Umbilical cord (tissue), 1 donor: ENCODE measurements at regions not wholly inside any gene's neighbourhood (a gene's known extent, or its start where the extent isn't known, plus 50 kb on each side); places are given as distances from the start of the nearest gene placed in this dataset.
"Not testable (repeated sequence)": the region's sequence is repeated elsewhere in the genome, so short reads cannot be mapped to it uniquely, and the experiment has no call there.

Experiments
- DNase-seq: peaks from one replicate; pipeline ENCODE4 v3.0.0-alpha.2; 2015; ENCODE audit warnings: low spot score

- no peak for DNase-seq
Observed at GRCh38 chr7:45267262-45267661, 109.7 kb downstream of the RAMP3 start.

DNA sequence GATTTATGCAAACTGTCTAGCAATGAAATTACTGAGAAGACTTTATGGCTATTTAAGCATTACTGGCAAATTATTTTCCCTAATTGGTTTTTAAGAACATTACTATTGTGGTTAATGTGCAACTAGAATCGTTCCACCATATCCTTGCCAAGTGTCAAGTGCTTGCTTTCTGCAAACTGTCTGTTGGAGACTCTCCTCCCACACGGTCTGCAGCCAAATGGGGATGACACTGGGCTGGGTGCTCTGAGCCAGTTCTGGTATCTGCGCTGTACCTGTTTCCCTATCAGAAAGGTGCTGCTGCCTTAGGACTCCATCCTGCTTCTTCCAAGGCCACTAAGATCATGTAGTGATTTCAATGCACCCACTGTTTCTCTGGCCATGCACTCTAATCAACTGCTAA, 110.4 kb downstream of the RAMP3 start:
- no peak for DNase-seq

DNA sequence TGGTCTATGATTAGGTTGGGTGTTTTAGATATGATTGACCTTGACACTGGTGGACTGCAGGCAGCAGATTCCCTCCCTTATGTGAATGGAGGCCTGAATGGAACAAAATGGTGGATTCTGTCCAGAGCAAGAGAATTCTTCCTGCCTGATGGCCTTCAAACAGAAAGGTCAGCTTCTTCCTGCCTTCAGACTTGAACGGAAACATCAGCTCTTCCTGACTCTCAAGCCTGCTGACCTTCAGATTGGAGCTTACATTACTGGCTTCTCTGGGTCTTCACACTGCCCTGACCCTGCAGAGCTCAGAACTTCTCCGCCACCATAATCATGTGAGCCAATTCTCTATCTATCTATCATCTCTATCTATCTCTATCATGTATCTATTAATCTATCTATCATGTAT, 111.6 kb downstream of the RAMP3 start:
- DNase-seq: no peak

DNA sequence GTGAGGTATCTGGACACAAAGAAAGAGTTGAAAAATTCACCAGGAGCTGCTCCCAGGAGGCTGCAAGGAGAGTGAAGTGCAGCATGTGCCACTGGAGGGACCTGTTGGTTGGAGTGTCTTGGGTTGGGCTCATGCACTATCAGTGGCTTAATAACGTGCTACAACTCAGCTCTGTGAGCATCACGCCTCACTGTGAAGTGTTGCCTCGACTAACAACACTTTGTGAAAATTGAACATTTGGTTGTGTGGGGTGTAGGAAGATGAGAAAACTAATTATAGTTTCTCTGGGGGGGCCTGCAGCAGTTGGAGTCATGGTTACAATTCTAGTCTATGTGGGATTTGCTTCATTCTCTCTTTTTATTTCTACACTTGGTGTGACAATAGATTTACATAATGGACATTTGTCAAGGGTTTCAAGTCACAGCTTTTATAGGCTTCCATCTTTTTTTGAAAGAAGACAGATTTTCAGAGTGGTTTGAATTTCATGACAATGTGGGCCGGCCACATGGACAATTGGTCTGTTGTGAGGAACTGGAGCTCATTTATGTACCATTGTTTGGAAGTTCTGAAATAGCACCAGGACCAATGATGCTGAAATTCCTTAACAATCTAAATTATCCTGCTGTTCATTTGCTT, 121.3 kb downstream of the RAMP3 start:
- DNase-seq: no peak

DNA sequence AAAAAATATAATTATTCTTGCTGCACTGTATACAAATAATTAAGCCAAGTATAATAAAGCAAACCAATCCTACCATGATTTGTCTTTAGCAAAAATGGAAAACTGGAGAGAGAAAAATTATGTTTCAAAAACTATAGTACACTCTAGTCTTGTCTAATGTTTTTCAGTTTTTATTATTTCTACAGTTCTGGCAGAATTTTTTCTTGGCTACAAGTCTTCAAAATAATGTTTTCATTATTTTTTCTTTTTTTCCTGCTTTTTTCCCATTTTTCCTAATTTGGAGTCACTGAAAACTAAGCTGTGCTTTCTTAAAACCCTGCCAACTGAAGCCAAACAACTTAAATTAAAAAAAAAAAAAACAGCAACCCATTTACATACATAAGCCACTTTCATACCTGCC, 132.0 kb downstream of the RAMP3 start:
- DNase-seq: not testable (repeated sequence)

DNA sequence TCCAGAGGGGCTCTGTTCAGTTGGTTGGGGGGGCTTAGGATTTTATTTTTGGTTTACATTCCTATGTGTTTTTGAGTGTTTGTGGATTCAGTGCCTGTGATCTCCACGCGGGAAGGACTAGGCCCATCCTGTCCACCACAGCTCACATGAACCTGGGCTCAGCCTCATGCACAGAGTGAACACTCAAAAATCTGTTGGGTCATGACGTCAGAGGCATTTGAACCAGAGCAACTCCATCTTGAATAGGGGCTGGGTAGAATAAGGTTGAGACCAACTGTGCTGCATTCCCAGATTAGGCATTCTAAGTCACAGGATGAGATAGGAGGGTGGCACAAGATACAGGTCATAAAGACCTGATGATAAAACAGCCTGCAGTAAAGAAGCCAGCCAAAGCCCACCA, 133.3 kb downstream of the RAMP3 start:
- no peak for DNase-seq

DNA sequence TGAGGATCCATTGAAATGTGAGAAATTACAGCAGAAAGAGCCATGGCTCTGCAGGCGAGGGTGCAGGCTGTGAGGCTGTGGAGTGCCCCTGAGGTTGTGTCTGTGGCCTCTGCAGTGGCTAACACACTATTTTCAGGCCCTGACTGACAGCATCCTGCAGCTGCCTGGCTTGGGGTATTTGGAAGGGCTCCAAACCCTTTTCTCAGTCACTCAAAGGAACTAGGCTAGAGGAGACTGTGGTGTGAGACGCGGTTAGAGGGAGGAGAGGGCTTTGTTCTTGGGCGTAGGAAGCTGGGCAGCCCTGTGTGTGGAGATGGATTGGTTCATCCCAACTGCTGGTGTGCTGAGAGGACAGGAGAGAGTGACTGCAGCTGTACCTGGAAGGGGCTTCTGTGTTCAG, 134.9 kb downstream of the RAMP3 start:
- no peak for DNase-seq

DNA sequence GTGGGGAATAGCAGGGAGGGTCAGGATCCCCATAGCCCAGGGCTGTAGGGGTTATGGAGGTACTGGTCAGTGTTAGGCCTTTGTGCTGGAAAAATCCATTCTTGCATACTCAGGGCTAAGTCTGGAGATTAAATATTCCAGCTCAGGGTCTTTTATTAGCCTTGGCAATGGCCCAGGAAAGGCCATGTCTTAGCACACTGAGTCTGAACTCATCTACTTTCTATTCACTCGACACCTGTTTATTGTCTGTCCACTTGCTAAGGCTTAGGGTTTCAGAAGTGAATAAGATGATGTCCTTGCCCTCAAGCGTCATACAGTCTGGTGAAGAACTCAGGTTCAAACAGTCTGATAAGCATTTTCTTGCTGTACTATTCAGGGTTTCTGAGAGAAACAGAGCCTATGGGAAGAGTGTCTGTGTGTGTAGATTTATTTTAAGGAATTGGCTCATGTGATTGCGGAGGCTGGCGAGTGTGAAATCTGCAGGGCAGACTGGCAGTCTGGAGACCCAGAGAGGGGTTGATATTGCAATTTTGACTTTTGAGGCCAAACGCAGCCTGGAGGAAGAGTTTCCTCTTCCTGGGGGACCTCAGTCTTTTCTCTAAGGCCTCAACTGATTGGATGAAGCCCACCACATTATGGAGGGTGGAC, 135.8 kb downstream of the RAMP3 start:
- no peak for DNase-seq

GRCh38 chr7:45294559-45294958, 137.0 kb downstream of the RAMP3 start:
- DNase-seq: no peak

- no peak for DNase-seq
Observed at GRCh38 chr7:45295222-45295621, 137.6 kb downstream of the RAMP3 start.

- DNase-seq: no peak
Observed at GRCh38 chr7:45296748-45297147, 139.2 kb downstream of the RAMP3 start.

- DNase-seq: no peak
Observed at GRCh38 chr7:45306752-45307305, 149.2 kb downstream of the RAMP3 start.

GRCh38 chr7:45311597-45311996, 154.0 kb downstream of the RAMP3 start:
- DNase-seq: no peak

DNA sequence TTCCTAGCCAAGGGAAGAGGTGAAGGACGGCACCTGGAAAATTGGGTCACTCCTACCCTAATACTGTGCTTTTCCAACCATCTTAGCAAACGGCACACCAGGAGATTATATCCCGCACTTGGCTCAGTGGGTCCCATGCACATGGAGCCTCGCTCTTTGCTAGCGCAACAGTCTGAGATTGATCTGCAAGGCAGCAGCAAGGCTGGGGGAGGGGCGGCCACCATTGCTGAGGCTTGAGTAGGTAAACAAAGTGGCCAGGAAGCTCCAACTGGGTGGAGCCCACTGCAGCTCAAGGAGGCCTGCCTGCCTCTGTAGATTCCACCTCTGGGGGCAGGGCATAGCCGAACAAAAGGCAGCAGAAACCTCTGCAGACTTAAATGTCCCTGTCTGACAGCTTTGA, 157.9 kb downstream of the RAMP3 start:
- not testable (repeated sequence) for DNase-seq

- DNase-seq: no peak
Observed at GRCh38 chr7:45324683-45325237, 167.2 kb downstream of the RAMP3 start.

GRCh38 chr7:45325378-45325777, 167.8 kb downstream of the RAMP3 start:
- DNase-seq: no peak

GRCh38 chr7:45328403-45328981, 170.9 kb downstream of the RAMP3 start:
- no peak for DNase-seq

GRCh38 chr7:45331563-45331962, 174.0 kb downstream of the RAMP3 start:
- no peak for DNase-seq

DNA sequence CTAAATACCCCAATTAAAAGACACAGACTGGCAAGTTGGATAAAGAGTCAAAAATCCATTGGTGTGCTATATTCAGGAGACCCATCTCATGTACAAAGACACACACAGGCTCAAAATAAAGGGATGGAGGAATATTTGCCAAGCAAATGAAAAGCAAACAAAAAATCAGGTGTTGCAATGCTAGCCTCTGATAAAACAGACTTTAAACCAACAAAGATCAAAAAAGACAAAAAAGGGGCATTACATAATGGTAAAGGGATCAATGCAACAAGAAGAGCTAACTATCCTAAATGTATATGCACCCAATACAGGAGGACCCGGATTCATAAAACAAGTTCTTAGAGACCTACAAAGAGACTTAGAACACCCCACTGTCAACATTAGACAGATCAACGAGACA, 177.4 kb downstream of the RAMP3 start:
- DNase-seq: not testable (repeated sequence)

GRCh38 chr7:45342236-45342635, 184.6 kb downstream of the RAMP3 start:
- no peak for DNase-seq

DNA sequence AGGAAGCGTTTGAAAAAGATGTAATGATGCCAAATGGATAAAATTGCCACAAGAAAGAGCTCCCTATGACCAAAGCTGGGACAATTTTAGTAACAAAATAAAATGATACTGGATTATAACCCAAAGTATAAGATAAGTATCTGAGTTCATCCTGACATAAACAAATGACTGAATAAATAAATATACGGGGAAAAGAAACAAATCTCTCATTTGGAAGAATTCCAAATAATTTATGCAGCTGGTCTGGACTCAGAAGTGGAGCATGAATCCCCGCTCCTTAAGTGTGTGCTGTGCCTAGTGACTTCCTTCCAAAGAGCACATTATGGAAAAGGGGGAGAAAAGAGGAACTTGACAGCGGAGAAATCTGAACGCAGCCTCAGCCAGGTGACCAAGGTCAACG, 186.2 kb downstream of the RAMP3 start:
- DNase-seq: no peak

DNA sequence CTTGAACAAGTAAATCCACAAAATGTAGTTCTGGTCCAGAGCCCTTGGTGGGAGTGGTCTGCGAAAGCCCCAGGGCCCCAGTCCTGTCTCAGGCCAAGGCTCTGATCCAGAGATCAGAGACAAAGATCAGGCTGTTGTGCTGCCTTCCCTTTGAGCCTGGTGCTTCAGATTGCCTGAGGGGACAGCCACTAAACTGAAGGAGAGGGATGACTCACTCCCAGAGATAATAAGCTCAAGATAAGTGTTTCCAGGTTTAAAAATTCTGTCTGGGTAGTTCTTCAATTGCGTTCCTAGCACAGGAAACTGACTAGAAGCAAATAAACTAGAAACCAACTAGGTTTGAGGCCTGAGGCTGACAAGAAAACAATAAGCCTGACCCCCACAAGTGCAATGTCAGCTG, 190.2 kb downstream of the RAMP3 start:
- peak; percentile 81 for DNase-seq

DNA sequence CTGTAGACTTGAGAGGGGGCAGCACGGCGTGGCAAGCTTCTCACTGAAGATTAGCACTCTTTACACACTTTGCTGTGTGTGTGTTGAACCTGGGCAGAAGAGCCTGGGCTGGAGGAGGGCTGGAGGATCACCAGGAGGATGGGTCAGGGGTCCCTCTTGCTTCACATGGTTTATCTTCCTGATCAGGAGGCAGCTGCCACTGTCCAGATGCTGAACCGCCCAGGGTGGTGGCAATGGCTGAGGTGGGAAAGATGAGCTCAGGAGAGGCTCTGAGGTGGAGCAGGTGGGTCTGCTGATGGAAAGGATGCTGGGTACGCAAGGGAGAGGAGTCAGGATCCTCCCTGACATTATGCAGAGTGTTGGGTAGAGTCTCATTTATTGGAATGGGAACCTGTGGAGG, 191.5 kb downstream of the RAMP3 start:
- no peak for DNase-seq
